Body of pancreas (tissue), 4 donors: ENCODE measurements at regions not wholly inside any gene's neighbourhood (a gene's known extent, or its start where the extent isn't known, plus 50 kb on each side); places are given as distances from the start of the nearest gene placed in this dataset.

Source experiments
- ATAC-seq: fragments of 150-250 bp; one replicate; pipeline ENCODE4 v1.9.1; 2016
- DNase-seq, 4 donors: peaks; one replicate each; pipeline ENCODE4 v3.0.0-alpha.2; 2019
- H3K27ac ChIP-seq, 4 donors: fragments of 200-600 bp; sonication (generic); 1 replicate in 3 of 4; 2 replicates in 1 of 4; pipeline versions ENCODE4 v1.5.1 to v1.6.1; 2016 to 2019; ENCODE audit warnings: mild to moderate bottlenecking in 1 of 4, mixed read lengths in 1 of 4, moderate library complexity in 1 of 4
- H3K27me3 ChIP-seq, 2 donors: fragments of 200-600 bp; sonication (generic); one replicate each; pipeline ENCODE4 v1.6.0; 2016; ENCODE audit warnings: mild to moderate bottlenecking in 1 of 2
- H3K36me3 ChIP-seq, 2 donors: fragments of 200-600 bp; sonication (generic); replicated peaks in 1 of 2; 2 replicates each; pipeline ENCODE4 v1.5.1; 2016; ENCODE audit warnings: low read depth in 2 of 2; ENCODE audit not compliant: insufficient read depth in 1 of 2
- H3K4me1 ChIP-seq: fragments of 200-600 bp; sonication (generic); one replicate; pipeline ENCODE4 v1.6.0; 2016
- H3K4me3 ChIP-seq, 2 donors: fragments of 200-600 bp; sonication (generic); 1 replicate in 1 of 2; 2 replicates in 1 of 2; pipeline ENCODE4 v1.5.1; 2016 to 2019
- H3K9me3 ChIP-seq, 3 donors: fragments of 200-600 bp; sonication (generic); 1 replicate in 2 of 3; 2 replicates in 1 of 3; pipeline ENCODE4 v1.5.1; 2016
- CTCF ChIP-seq, 7 experiments: fragments of 450-650 bp in 4 of 7; fragments of 200-600 bp in 3 of 7; sonication (generic) in 3 of 7; IDR thresholded peaks; one replicate each; pipeline ENCODE4 v1.5.1; 2016 to 2019; ENCODE audit warnings: antibody characterized with exemption in 7 of 7
- POLR2A ChIP-seq, 3 donors: fragments of 450-650 bp; IDR thresholded peaks; one replicate each; pipeline ENCODE4 v1.6.1; 2016; ENCODE audit warnings: antibody characterized with exemption in 3 of 3, mild to moderate bottlenecking in 2 of 3
- WGBS, 2 donors: methylation state at CpG; one replicate each; pipeline ENCODE4 v1.1.5; 2017; 5-methylcytosine and 5-hydroxymethylcytosine counted together
- intact Hi-C: fragments of 100-400 bp; cut with DNase I; formaldehyde crosslinking; loops from one replicate; pipeline ENCODE4 v1.15.1; 2023

GRCh38 chr14:22400655-22401259, 188.3 kb downstream of the DAD1 start:
- no peak for ATAC-seq
- intact Hi-C loops: no loop called here
- 56 to 64% methylated on average over 3 of the region's 3 CpGs for WGBS, 2 donors
- no peaks in the 10 kb centered on the region for H3K27me3 ChIP-seq
- no peak overlapping the region for H3K27ac ChIP-seq
- H3K36me3 ChIP-seq: no peaks in the 10 kb centered on the region
- DNase-seq: no peak
- H3K9me3 ChIP-seq: no peaks in the 10 kb centered on the region
- no peak overlapping the region for H3K4me3 ChIP-seq
- H3K4me1 ChIP-seq: no peaks in the 10 kb centered on the region
- TF ChIP-seq CTCF (IDR thresholded peaks at IDR 0.05): no peak
- no peak for TF ChIP-seq POLR2A (IDR thresholded peaks at IDR 0.05)

DNA sequence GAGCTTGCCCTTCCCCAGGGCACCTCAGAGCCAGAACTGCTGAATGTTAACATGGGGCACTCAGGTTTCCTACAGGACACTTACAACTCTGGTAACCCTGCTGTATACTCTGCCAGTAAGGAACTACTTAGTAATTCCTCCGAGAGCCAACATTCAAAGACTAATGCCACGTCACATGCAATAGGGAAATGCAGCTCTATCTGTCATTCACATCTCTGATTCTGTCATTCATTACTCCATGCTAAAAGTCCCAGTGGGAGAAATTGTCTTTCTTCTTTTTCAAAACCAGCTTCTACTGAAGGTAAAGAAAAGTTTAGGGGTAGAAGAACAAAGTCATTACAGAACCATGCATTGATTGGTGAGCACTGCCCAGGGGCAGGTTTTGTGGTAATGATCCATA, 189.2 kb downstream of the DAD1 start:
- DNase-seq: no peak
- Histone ChIP-seq H3K9me3 (no peaks in the 10 kb centered on the region), H3K27me3 (no peaks in the 10 kb centered on the region), H3K4me1 (no peaks in the 10 kb centered on the region), H3K27ac (no peak overlapping the region), H3K36me3 (no peaks in the 10 kb centered on the region), H3K4me3 (no peak overlapping the region)
- intact Hi-C loops: no loop called here
- TF ChIP-seq POLR2A (IDR thresholded peaks at IDR 0.05): no peak
- no peak for TF ChIP-seq CTCF (IDR thresholded peaks at IDR 0.05)
- 88 to 89% methylated on average over 2 of the region's 2 CpGs for WGBS, 2 donors
- no peak for ATAC-seq

DNA sequence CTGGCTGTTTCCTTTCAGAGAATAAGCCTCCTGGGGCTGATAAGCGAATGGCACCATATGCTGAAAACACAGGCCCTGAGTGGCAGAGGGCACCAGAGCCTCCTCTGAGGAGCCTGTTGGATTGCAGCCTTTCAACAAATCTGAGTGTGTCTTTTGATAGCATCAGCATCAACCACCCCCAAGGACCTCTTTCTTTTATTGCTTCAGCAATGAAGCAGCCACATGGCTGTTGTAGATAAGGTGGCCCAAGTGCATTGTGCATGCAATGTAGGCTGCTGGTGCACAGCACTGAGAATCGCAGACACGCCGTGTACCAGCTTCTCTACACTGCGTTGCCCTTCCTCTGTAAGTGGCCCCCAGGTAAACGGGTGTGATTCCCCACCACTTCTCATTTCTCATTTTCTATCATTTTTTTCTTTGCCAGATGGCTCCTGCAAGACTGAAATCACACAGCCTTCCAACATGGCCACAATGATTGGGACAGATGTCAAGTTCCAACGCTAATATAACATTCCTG, 191.7 kb downstream of the DAD1 start:
- no peaks in the 10 kb centered on the region for H3K36me3 ChIP-seq
- H3K9me3 ChIP-seq: no peaks in the 10 kb centered on the region
- H3K4me3 ChIP-seq: no peak overlapping the region
- ATAC-seq: no peak
- no peak overlapping the region for H3K27ac ChIP-seq
- H3K27me3 ChIP-seq: no peaks in the 10 kb centered on the region
- TF ChIP-seq POLR2A (IDR thresholded peaks at IDR 0.05): no peak
- no peak for TF ChIP-seq CTCF (IDR thresholded peaks at IDR 0.05)
- WGBS, 2 donors: 88% methylated on average over 7 of the region's 7 CpGs
- no peak for DNase-seq
- H3K4me1 ChIP-seq: no peaks in the 10 kb centered on the region
- intact Hi-C loops: no loop called here

GRCh38 chr14:22395803-22396202, 193.2 kb downstream of the DAD1 start:
- no peak overlapping the region for H3K27ac ChIP-seq
- WGBS, 2 donors: 73 to 84% methylated on average over 2 of the region's 2 CpGs
- intact Hi-C loops: no loop called here
- H3K4me3 ChIP-seq: no peak overlapping the region
- H3K27me3 ChIP-seq: no peaks in the 10 kb centered on the region
- DNase-seq: no peak
- H3K36me3 ChIP-seq: no peaks in the 10 kb centered on the region
- H3K4me1 ChIP-seq: no peaks in the 10 kb centered on the region
- H3K9me3 ChIP-seq: no peaks in the 10 kb centered on the region
- TF ChIP-seq CTCF (IDR thresholded peaks at IDR 0.05): no peak
- no peak for TF ChIP-seq POLR2A (IDR thresholded peaks at IDR 0.05)
- no peak for ATAC-seq

- intact Hi-C loops: no loop called here
- Histone ChIP-seq H3K27me3 (no peaks in the 10 kb centered on the region), H3K27ac (no peak overlapping the region), H3K4me1 (no peaks in the 10 kb centered on the region), H3K9me3 (no peaks in the 10 kb centered on the region), H3K4me3 (no peak overlapping the region), H3K36me3 (no peaks in the 10 kb centered on the region)
- TF ChIP-seq CTCF (IDR thresholded peaks at IDR 0.05): no peak
- no peak for TF ChIP-seq POLR2A (IDR thresholded peaks at IDR 0.05)
- no peak for DNase-seq
- 79 to 85% methylated on average over 2 of the region's 2 CpGs for WGBS, 2 donors
- no peak for ATAC-seq
Measured at GRCh38 chr14:22394616-22395015, 194.4 kb downstream of the DAD1 start.
